ENCODE measurements at regions not wholly inside any gene's neighbourhood (a gene's known extent, or its start where the extent isn't known, plus 50 kb on each side); places are given as distances from the start of the nearest gene placed in this dataset.

- TF ChIP-seq POLR2A (IDR thresholded peaks at IDR 0.05) = no peak
- no peak for TF ChIP-seq CTCF (IDR thresholded peaks at IDR 0.05)
Measured at GRCh38 chr5:110225949-110226348, 500.5 kb downstream of the TMEM232 start.
